WTC11 (cell line): ENCODE measurements at regions not wholly inside any gene's neighbourhood (a gene's known extent, or its start where the extent isn't known, plus 50 kb on each side); places are given as distances from the start of the nearest gene placed in this dataset.

Experiments
- ATAC-seq: fragments of 200-7000 bp; cut with Tn5 transposase; 2 replicates; pipeline ENCODE4 v1.10.0; 2021; ENCODE audit warnings: mild to moderate bottlenecking, moderate library complexity
- CTCF ChIA-PET: fragments of 300-600 bp; sonication (Branson Sonifier 250); formaldehyde crosslinking; loops from one replicate; lab custom pipeline; 2021; ENCODE audit warnings: antibody characterized with exemption; lab: Charles Lee
- POLR2A ChIA-PET: fragments of 350-600 bp; sonication (Branson Sonifier 250); formaldehyde crosslinking; loops from one replicate; lab custom pipeline; 2021; ENCODE audit warnings: antibody characterized with exemption; lab: Charles Lee
- DNase-seq: peaks from one replicate; pipeline ENCODE4 v3.0.0; 2021; ENCODE audit warnings: low spot score
- H3K27ac Mint-ChIP-seq: 2 replicates; pipeline ENCODE4 v1.8.0; 2021; ENCODE audit warnings: mixed read lengths
- H3K27me3 Mint-ChIP-seq: 2 replicates; pipeline ENCODE4 v1.8.0; 2021; ENCODE audit warnings: low read depth, mild to moderate bottlenecking, moderate library complexity, mixed read lengths
- H3K36me3 Mint-ChIP-seq: 2 replicates; pipeline ENCODE4 v1.8.0; 2021; ENCODE audit warnings: mixed read lengths
- H3K4me1 Mint-ChIP-seq: 2 replicates; pipeline ENCODE4 v1.8.0; 2022; ENCODE audit warnings: mixed read lengths
- H3K4me3 Mint-ChIP-seq: 2 replicates; pipeline ENCODE4 v1.8.0; 2021; ENCODE audit warnings: mild to moderate bottlenecking, moderate library complexity, mixed read lengths
- H3K9me3 Mint-ChIP-seq: 2 replicates; pipeline ENCODE4 v1.8.0; 2021; ENCODE audit warnings: mixed read lengths
- CREB1 ChIP-seq: sonication (generic); formaldehyde crosslinking; IDR thresholded peaks from 2 replicates; pipeline ENCODE4 v1.8.0; 2023; ENCODE audit warnings: mild to moderate bottlenecking, missing genetic modification reagents
- FOXJ3 ChIP-seq: sonication (generic); formaldehyde crosslinking; IDR thresholded peaks from 2 replicates; pipeline ENCODE4 v1.9.0; 2021; ENCODE audit warnings: missing genetic modification reagents, mild to moderate bottlenecking, borderline replicate concordance
- FOXK1 ChIP-seq: sonication (generic); formaldehyde crosslinking; IDR thresholded peaks from 2 replicates; pipeline ENCODE4 v1.8.0; 2022; ENCODE audit warnings: mild to moderate bottlenecking, moderate library complexity, missing genetic modification reagents
- GABPB1 ChIP-seq: sonication (generic); formaldehyde crosslinking; IDR thresholded peaks from 2 replicates; pipeline ENCODE4 v1.8.1; 2023; ENCODE audit warnings: mild to moderate bottlenecking, missing genetic modification reagents
- IRF2 ChIP-seq: sonication (generic); formaldehyde crosslinking; IDR thresholded peaks from 2 replicates; pipeline ENCODE4 v1.8.0; 2022; ENCODE audit warnings: low read depth, missing genetic modification reagents, borderline replicate concordance
- MYBL2 ChIP-seq: sonication (generic); formaldehyde crosslinking; IDR thresholded peaks from 2 replicates; pipeline ENCODE4 v1.8.1; 2023; ENCODE audit warnings: mild to moderate bottlenecking, moderate library complexity, missing genetic modification reagents
- NFATC4 ChIP-seq: fragments of 250-450 bp; sonication (Bioruptor Pico); IDR thresholded peaks from 2 replicates; pipeline ENCODE4 v1.9.0; 2021; ENCODE audit warnings: mild to moderate bottlenecking
- NR2C2 ChIP-seq: sonication (generic); formaldehyde crosslinking; IDR thresholded peaks from 2 replicates; pipeline ENCODE4 v1.8.0; 2022; ENCODE audit warnings: mild to moderate bottlenecking, missing genetic modification reagents
- OVOL2 ChIP-seq: fragments of 250-450 bp; sonication (Bioruptor Pico); IDR thresholded peaks from 2 replicates; pipeline ENCODE4 v1.9.0; 2021; ENCODE audit warnings: mild to moderate bottlenecking, borderline replicate concordance
- PRRX2 ChIP-seq: fragments of 250-450 bp; sonication (Bioruptor Pico); IDR thresholded peaks from 2 replicates; pipeline ENCODE4 v1.8.0; 2021; ENCODE audit warnings: mild to moderate bottlenecking
- RELA ChIP-seq: sonication (generic); formaldehyde crosslinking; IDR thresholded peaks from 2 replicates; pipeline ENCODE4 v1.8.1; 2022; ENCODE audit warnings: missing genetic modification reagents, mild to moderate bottlenecking, borderline replicate concordance
- TEAD4 ChIP-seq: sonication (generic); formaldehyde crosslinking; IDR thresholded peaks from 2 replicates; pipeline ENCODE4 v1.8.0; 2022; ENCODE audit warnings: mild to moderate bottlenecking, missing genetic modification reagents
- ZBTB21 ChIP-seq: sonication (generic); formaldehyde crosslinking; IDR thresholded peaks from 2 replicates; pipeline ENCODE4 v1.8.1; 2023; ENCODE audit warnings: mild to moderate bottlenecking, missing genetic modification reagents, borderline replicate concordance
- ZNF416 ChIP-seq: fragments of 250-450 bp; sonication (Bioruptor Pico); IDR thresholded peaks from 2 replicates; pipeline ENCODE4 v1.9.0; 2021; ENCODE audit warnings: mild to moderate bottlenecking, inconsistent platforms
- TF ChIP-seq, protein P1 (sequence below): sonication (generic); formaldehyde crosslinking; IDR thresholded peaks from 2 replicates; pipeline ENCODE4 v1.8.1; 2023; ENCODE audit warnings: mild to moderate bottlenecking, missing genetic modification reagents, borderline replicate concordance
- TF ChIP-seq, protein P2 (sequence below): fragments of 250-450 bp; sonication (Bioruptor Pico); IDR thresholded peaks from 2 replicates; pipeline ENCODE4 v1.8.0; 2021; ENCODE audit warnings: mild to moderate bottlenecking
- TF ChIP-seq, protein P3 (sequence below): sonication (generic); formaldehyde crosslinking; IDR thresholded peaks from 2 replicates; pipeline ENCODE4 v1.8.1; 2023; ENCODE audit warnings: mild to moderate bottlenecking, moderate library complexity, missing genetic modification reagents
- TF ChIP-seq, protein P4 (sequence below): sonication (generic); formaldehyde crosslinking; IDR thresholded peaks from 2 replicates; pipeline ENCODE4 v1.8.1; 2023; ENCODE audit warnings: mild to moderate bottlenecking, missing genetic modification reagents
- TF ChIP-seq, protein P5 (sequence below): sonication (generic); formaldehyde crosslinking; IDR thresholded peaks from 2 replicates; pipeline ENCODE4 v1.8.1; 2022; ENCODE audit warnings: mild to moderate bottlenecking, moderate library complexity, missing genetic modification reagents
- TF ChIP-seq, protein P6 (sequence below): sonication (generic); formaldehyde crosslinking; conservative IDR thresholded peaks from 2 replicates; pipeline ENCODE4 v1.8.1; 2022; ENCODE audit warnings: mild to moderate bottlenecking, missing genetic modification reagents

DNA sequence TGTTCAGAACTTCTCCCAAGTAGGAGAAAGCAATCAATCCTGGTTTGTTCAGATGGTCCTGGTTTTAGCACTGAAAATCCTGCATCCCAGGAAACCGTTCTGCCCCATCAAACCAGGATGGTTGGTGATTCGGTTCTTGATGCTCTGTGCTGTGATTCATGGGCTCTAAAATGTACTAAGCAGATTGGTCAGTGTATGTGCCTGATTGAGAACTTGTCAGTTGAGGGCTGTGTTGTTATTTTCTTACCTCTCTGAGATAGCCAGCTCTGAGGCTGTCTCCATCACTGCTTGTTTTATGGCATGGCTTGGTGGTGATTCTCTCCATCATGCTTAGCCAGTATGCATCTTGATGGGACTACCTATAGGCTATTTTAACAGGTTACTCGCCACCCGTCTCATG is 246.9 kb upstream of the RBFOX1 start:
- no peak overlapping the region for H3K27ac Mint-ChIP-seq
- no peaks in the 10 kb centered on the region for H3K4me1 Mint-ChIP-seq
- no peak for DNase-seq
- H3K4me3 Mint-ChIP-seq, result no peak overlapping the region
- CTCF ChIA-PET, result no interaction called here
- H3K9me3 Mint-ChIP-seq, result peaks cover 67% of the 10 kb centered on the region
- peaks cover 75% of the 10 kb centered on the region for H3K36me3 Mint-ChIP-seq
- POLR2A ChIA-PET, result no interaction called here
- ATAC-seq, result no peak
- TF ChIP-seq RELA (CRISPR knock-in tag) (no peak), NR2C2 (no peak), TEAD4 (CRISPR knock-in tag) (no peak), CREB1 (CRISPR knock-in tag) (no peak), IRF2 (CRISPR knock-in tag) (no peak), FOXJ3 (CRISPR knock-in tag) (no peak), PRRX2 (CRISPR knock-in tag) (no peak), OVOL2 (CRISPR knock-in tag) (no peak), NFATC4 (CRISPR knock-in tag) (no peak)
- TF ChIP-seq, protein P1, sequence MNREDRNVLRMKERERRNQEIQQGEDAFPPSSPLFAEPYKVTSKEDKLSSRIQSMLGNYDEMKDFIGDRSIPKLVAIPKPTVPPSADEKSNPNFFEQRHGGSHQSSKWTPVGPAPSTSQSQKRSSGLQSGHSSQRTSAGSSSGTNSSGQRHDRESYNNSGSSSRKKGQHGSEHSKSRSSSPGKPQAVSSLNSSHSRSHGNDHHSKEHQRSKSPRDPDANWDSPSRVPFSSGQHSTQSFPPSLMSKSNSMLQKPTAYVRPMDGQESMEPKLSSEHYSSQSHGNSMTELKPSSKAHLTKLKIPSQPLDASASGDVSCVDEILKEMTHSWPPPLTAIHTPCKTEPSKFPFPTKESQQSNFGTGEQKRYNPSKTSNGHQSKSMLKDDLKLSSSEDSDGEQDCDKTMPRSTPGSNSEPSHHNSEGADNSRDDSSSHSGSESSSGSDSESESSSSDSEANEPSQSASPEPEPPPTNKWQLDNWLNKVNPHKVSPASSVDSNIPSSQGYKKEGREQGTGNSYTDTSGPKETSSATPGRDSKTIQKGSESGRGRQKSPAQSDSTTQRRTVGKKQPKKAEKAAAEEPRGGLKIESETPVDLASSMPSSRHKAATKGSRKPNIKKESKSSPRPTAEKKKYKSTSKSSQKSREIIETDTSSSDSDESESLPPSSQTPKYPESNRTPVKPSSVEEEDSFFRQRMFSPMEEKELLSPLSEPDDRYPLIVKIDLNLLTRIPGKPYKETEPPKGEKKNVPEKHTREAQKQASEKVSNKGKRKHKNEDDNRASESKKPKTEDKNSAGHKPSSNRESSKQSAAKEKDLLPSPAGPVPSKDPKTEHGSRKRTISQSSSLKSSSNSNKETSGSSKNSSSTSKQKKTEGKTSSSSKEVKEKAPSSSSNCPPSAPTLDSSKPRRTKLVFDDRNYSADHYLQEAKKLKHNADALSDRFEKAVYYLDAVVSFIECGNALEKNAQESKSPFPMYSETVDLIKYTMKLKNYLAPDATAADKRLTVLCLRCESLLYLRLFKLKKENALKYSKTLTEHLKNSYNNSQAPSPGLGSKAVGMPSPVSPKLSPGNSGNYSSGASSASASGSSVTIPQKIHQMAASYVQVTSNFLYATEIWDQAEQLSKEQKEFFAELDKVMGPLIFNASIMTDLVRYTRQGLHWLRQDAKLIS (CRISPR knock-in tag), result no peak
- TF ChIP-seq, protein P2, sequence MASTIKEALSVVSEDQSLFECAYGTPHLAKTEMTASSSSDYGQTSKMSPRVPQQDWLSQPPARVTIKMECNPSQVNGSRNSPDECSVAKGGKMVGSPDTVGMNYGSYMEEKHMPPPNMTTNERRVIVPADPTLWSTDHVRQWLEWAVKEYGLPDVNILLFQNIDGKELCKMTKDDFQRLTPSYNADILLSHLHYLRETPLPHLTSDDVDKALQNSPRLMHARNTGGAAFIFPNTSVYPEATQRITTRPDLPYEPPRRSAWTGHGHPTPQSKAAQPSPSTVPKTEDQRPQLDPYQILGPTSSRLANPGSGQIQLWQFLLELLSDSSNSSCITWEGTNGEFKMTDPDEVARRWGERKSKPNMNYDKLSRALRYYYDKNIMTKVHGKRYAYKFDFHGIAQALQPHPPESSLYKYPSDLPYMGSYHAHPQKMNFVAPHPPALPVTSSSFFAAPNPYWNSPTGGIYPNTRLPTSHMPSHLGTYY, result no peak
- TF ChIP-seq, protein P3, sequence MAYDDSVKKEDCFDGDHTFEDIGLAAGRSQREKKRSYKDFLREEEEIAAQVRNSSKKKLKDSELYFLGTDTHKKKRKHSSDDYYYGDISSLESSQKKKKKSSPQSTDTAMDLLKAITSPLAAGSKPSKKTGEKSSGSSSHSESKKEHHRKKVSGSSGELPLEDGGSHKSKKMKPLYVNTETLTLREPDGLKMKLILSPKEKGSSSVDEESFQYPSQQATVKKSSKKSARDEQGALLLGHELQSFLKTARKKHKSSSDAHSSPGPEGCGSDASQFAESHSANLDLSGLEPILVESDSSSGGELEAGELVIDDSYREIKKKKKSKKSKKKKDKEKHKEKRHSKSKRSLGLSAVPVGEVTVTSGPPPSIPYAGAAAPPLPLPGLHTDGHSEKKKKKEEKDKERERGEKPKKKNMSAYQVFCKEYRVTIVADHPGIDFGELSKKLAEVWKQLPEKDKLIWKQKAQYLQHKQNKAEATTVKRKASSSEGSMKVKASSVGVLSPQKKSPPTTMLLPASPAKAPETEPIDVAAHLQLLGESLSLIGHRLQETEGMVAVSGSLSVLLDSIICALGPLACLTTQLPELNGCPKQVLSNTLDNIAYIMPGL (CRISPR knock-in tag), result no peak
- TF ChIP-seq, protein P4, sequence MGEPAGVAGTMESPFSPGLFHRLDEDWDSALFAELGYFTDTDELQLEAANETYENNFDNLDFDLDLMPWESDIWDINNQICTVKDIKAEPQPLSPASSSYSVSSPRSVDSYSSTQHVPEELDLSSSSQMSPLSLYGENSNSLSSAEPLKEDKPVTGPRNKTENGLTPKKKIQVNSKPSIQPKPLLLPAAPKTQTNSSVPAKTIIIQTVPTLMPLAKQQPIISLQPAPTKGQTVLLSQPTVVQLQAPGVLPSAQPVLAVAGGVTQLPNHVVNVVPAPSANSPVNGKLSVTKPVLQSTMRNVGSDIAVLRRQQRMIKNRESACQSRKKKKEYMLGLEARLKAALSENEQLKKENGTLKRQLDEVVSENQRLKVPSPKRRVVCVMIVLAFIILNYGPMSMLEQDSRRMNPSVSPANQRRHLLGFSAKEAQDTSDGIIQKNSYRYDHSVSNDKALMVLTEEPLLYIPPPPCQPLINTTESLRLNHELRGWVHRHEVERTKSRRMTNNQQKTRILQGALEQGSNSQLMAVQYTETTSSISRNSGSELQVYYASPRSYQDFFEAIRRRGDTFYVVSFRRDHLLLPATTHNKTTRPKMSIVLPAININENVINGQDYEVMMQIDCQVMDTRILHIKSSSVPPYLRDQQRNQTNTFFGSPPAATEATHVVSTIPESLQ (CRISPR knock-in tag), result no peak
- peaks cover 5% of the 10 kb centered on the region; the same call in 1 of the 2 replicates for H3K27me3 Mint-ChIP-seq

DNA sequence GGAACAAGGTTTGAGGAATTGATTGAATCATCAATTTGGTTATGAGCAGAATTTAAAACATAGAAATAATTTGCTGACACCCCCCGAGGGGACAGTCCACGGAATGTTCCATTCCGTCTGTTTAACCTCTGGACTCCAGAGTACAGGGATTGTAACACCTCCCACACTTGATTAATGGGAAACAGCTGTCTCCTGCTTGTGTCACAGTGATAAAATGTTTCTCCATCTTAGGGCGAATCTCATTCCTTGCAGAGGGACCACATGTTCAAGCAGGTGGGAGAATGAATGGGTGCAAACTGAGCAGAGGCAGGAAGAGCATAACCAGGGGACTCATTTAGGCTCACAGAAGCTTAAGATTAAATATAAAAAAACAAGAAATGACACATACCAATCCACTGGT is 249.5 kb upstream of the RBFOX1 start:
- DNase-seq (no peak), ATAC-seq (no peak)
- Mint-ChIP-seq H3K27ac (no peak overlapping the region), H3K9me3 (peaks cover 64% of the 10 kb centered on the region), H3K4me3 (no peak overlapping the region), H3K4me1 (no peaks in the 10 kb centered on the region), H3K27me3 (peaks cover 6% of the 10 kb centered on the region; the same call in 1 of the 2 replicates), H3K36me3 (peaks cover 71% of the 10 kb centered on the region)
- ChIA-PET CTCF (no interaction called here), POLR2A (no interaction called here)
- TF ChIP-seq FOXK1 (CRISPR knock-in tag) (no peak), MYBL2 (CRISPR knock-in tag) (no peak), IRF2 (CRISPR knock-in tag) (no peak), GABPB1 (no peak), TEAD4 (CRISPR knock-in tag) (no peak), ZBTB21 (CRISPR knock-in tag) (no peak), ZNF416 (CRISPR knock-in tag) (no peak)
- TF ChIP-seq, protein P5, sequence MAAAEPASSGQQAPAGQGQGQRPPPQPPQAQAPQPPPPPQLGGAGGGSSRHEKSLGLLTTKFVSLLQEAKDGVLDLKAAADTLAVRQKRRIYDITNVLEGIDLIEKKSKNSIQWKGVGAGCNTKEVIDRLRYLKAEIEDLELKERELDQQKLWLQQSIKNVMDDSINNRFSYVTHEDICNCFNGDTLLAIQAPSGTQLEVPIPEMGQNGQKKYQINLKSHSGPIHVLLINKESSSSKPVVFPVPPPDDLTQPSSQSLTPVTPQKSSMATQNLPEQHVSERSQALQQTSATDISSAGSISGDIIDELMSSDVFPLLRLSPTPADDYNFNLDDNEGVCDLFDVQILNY (CRISPR knock-in tag), result no peak
- TF ChIP-seq, protein P4 (CRISPR knock-in tag), result no peak
- TF ChIP-seq, protein P6, sequence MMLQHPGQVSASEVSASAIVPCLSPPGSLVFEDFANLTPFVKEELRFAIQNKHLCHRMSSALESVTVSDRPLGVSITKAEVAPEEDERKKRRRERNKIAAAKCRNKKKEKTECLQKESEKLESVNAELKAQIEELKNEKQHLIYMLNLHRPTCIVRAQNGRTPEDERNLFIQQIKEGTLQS (CRISPR knock-in tag), result no peak
